Peyer's patch (tissue), 4 donors: ENCODE measurements at regions not wholly inside any gene's neighbourhood (a gene's known extent, or its start where the extent isn't known, plus 50 kb on each side); places are given as distances from the start of the nearest gene placed in this dataset.

ENCODE experiments used
- CTCF ChIP-seq, 6 experiments: fragments of 450-650 bp in 4 of 6; fragments of 200-600 bp in 2 of 6; sonication (generic) in 1 of 6; IDR thresholded peaks; one replicate each; pipeline ENCODE4 v1.5.1; 2017 to 2019; ENCODE audit warnings: antibody characterized with exemption in 6 of 6, mild to moderate bottlenecking in 3 of 6, moderate library complexity in 1 of 6
- POLR2A ChIP-seq, 2 donors: fragments of 450-650 bp; IDR thresholded peaks; one replicate each; pipeline ENCODE4 v1.5.1; 2017; ENCODE audit warnings: antibody characterized with exemption in 2 of 2, mild to moderate bottlenecking in 2 of 2, moderate library complexity in 2 of 2

GRCh38 chr13:63540061-63540460 lies 2124.4 kb upstream of the PCDH20 start:
- TF ChIP-seq CTCF (IDR thresholded peaks at IDR 0.05) (no peak), POLR2A (IDR thresholded peaks at IDR 0.05) (no peak)
